ENCODE measurements at regions not wholly inside any gene's neighbourhood (a gene's known extent, or its start where the extent isn't known, plus 50 kb on each side); places are given as distances from the start of the nearest gene placed in this dataset.
"Not testable (repeated sequence)": the region's sequence is repeated elsewhere in the genome, so short reads cannot be mapped to it uniquely, and the experiment has no call there.

DNA sequence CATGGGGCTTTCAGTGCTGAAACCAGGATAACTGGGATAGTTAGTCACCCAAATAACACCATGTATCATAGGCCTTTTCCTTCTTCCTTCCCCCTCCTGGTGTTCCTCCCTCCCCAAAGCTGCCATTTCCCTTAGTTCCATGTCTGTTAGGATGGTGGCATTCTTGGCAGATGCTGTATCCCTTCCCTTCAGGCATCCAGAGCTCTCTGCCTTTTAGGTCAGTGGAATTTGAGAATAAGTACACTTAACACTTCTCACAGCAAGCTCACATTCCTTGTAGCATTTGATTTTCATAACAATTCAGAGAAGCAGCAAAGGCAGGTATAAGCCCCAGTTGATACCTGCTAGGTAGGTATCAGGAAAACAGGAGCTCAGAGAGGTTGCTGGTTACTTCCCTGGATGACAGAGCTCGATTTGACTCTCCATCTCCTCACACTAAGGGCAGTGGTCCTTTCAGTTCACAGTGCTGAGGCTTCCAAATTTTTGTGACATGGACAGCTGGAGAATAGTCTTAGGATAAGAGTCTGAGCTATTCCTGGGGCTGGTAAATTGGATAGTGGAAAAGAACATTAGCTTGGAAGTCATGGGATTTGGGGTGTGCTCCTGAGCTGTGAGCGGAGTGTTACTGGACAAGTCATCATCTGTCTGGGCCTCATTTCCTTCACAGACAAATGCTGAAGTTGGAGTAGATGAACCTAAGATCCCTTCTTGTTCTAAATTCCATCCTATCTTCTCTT is 108.7 kb upstream of the RHOBTB1 start:
- H3K27me3 Mint-ChIP-seq: no peaks in the 10 kb centered on the region
- intact Hi-C loops (cut with micrococcal nuclease): no loop called here
- H3K4me1 Mint-ChIP-seq (ENCODE audit: low read depth): no peaks in the 10 kb centered on the region
- H3K36me3 Mint-ChIP-seq (ENCODE audit: low read depth): no peaks in the 10 kb centered on the region
- no peak overlapping the region for H3K4me3 Mint-ChIP-seq
- no peaks in the 10 kb centered on the region for H3K9me3 Mint-ChIP-seq
- no peak overlapping the region for H3K27ac Mint-ChIP-seq

GRCh38 chr10:61051344-61051743 is 107.4 kb upstream of the RHOBTB1 start:
- Mint-ChIP-seq H3K27me3 (no peaks in the 10 kb centered on the region), H3K4me1 (ENCODE audit: low read depth) (no peaks in the 10 kb centered on the region), H3K9me3 (no peaks in the 10 kb centered on the region), H3K36me3 (ENCODE audit: low read depth) (no peaks in the 10 kb centered on the region), H3K4me3 (no peak overlapping the region), H3K27ac (no peak overlapping the region)
- intact Hi-C loops (cut with micrococcal nuclease): no loop called here

- no peaks in the 10 kb centered on the region for H3K9me3 Mint-ChIP-seq
- no peaks in the 10 kb centered on the region for H3K4me1 Mint-ChIP-seq (ENCODE audit: low read depth)
- H3K4me3 Mint-ChIP-seq: no peak overlapping the region
- no peaks in the 10 kb centered on the region for H3K36me3 Mint-ChIP-seq (ENCODE audit: low read depth)
- no peak overlapping the region for H3K27ac Mint-ChIP-seq
- H3K27me3 Mint-ChIP-seq: no peaks in the 10 kb centered on the region
- intact Hi-C loops (cut with micrococcal nuclease): no loop called here
Observed at GRCh38 chr10:61050120-61050745, 106.2 kb upstream of the RHOBTB1 start.

GRCh38 chr10:61049386-61049785 is 105.4 kb upstream of the RHOBTB1 start:
- H3K4me1 Mint-ChIP-seq (ENCODE audit: low read depth): no peaks in the 10 kb centered on the region
- no peaks in the 10 kb centered on the region for H3K27me3 Mint-ChIP-seq
- intact Hi-C loops (cut with micrococcal nuclease): no loop called here
- no peaks in the 10 kb centered on the region for H3K36me3 Mint-ChIP-seq (ENCODE audit: low read depth)
- no peak overlapping the region for H3K4me3 Mint-ChIP-seq
- no peak overlapping the region for H3K27ac Mint-ChIP-seq
- H3K9me3 Mint-ChIP-seq: no peaks in the 10 kb centered on the region

- Mint-ChIP-seq H3K4me1 (ENCODE audit: low read depth) (no peaks in the 10 kb centered on the region), H3K36me3 (ENCODE audit: low read depth) (no peaks in the 10 kb centered on the region), H3K27me3 (no peaks in the 10 kb centered on the region), H3K4me3 (no peak overlapping the region), H3K9me3 (no peaks in the 10 kb centered on the region), H3K27ac (no peak overlapping the region)
- intact Hi-C loops (cut with micrococcal nuclease): no loop called here
Observed at GRCh38 chr10:61047788-61048560, 104.0 kb upstream of the RHOBTB1 start.

GRCh38 chr10:61047081-61047480 is 103.1 kb upstream of the RHOBTB1 start:
- Mint-ChIP-seq H3K4me1 (ENCODE audit: low read depth) (no peaks in the 10 kb centered on the region), H3K27ac (no peak overlapping the region), H3K4me3 (no peak overlapping the region), H3K9me3 (no peaks in the 10 kb centered on the region), H3K36me3 (ENCODE audit: low read depth) (no peaks in the 10 kb centered on the region), H3K27me3 (no peaks in the 10 kb centered on the region)
- intact Hi-C loops (cut with micrococcal nuclease): no loop called here

DNA sequence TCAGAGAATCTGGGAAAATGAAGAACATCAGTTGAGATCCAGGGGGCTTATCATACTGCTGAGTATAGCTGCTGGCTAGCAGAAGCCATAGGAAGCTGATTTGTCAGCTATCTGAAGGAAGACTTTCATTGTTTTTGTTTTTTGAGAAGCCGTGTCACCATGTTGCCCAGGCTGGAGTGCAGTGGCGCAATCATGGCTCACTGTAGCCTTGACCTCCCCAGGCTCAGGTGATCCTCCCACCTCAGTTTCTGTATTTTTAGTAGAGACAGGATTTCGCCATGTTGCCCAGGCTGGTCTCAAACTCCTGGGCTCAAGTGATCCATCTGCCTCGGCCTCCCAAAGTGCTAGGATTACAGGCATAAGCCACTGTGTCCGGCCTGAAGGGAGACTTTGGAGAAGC is 101.5 kb upstream of the RHOBTB1 start:
- intact Hi-C loops (cut with micrococcal nuclease); H3K27me3 Mint-ChIP-seq; H3K36me3 Mint-ChIP-seq (ENCODE audit: low read depth); H3K4me3 Mint-ChIP-seq; H3K9me3 Mint-ChIP-seq; H3K27ac Mint-ChIP-seq; H3K4me1 Mint-ChIP-seq (ENCODE audit: low read depth): not testable (repeated sequence)

GRCh38 chr10:61042533-61042932 is 98.5 kb upstream of the RHOBTB1 start:
- Mint-ChIP-seq H3K27me3 (no peaks in the 10 kb centered on the region), H3K4me3 (no peak overlapping the region), H3K36me3 (ENCODE audit: low read depth) (no peaks in the 10 kb centered on the region), H3K27ac (no peak overlapping the region), H3K9me3 (peaks cover 10% of the 10 kb centered on the region), H3K4me1 (ENCODE audit: low read depth) (no peaks in the 10 kb centered on the region)
- intact Hi-C loops (cut with micrococcal nuclease): no loop called here

DNA sequence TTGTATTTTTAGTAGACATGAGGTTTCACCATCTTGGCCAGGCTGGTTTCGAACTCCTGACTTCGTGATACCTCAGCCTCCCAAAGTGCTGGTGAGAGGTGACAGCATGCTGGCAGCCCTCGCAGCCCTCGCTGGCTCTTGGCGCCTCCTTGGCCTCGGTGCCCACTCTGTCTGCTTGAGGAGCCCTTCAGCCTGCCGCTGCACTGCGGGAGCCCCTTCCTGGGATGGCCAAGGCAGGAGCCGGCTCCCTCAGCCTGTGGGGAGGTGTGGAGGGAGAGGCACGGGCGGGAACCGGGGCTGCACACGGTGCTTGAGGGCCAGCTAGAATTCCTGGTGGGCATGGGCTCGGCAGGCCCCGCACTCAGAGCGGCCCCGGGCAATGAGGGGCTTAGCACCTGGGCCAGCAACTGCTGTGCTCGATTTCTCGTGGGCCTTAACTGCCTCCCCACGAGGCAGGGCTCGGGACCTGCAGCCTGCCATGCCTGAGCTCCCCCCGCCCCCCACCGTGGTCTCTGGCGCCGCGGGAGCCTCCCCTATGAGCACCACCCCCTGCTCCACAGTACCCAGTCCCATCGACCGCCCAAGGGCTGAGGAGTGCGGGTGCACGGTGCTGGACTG is 96.5 kb upstream of the RHOBTB1 start:
- no peaks in the 10 kb centered on the region for H3K27me3 Mint-ChIP-seq
- no peak overlapping the region for H3K27ac Mint-ChIP-seq
- H3K4me1 Mint-ChIP-seq (ENCODE audit: low read depth): no peaks in the 10 kb centered on the region
- intact Hi-C loops (cut with micrococcal nuclease): no loop called here
- peaks cover 10% of the 10 kb centered on the region for H3K9me3 Mint-ChIP-seq
- no peak overlapping the region for H3K4me3 Mint-ChIP-seq
- no peaks in the 10 kb centered on the region for H3K36me3 Mint-ChIP-seq (ENCODE audit: low read depth)

GRCh38 chr10:61039868-61040267 is 95.9 kb upstream of the RHOBTB1 start:
- no peaks in the 10 kb centered on the region for H3K36me3 Mint-ChIP-seq (ENCODE audit: low read depth)
- peaks cover 12% of the 10 kb centered on the region for H3K9me3 Mint-ChIP-seq
- no peak overlapping the region for H3K4me3 Mint-ChIP-seq
- H3K27me3 Mint-ChIP-seq: no peaks in the 10 kb centered on the region
- no peak overlapping the region for H3K27ac Mint-ChIP-seq
- H3K4me1 Mint-ChIP-seq (ENCODE audit: low read depth): no peaks in the 10 kb centered on the region
- intact Hi-C loops (cut with micrococcal nuclease): no loop called here

- H3K27ac Mint-ChIP-seq; H3K4me3 Mint-ChIP-seq; H3K27me3 Mint-ChIP-seq; intact Hi-C loops (cut with micrococcal nuclease); H3K4me1 Mint-ChIP-seq (ENCODE audit: low read depth); H3K36me3 Mint-ChIP-seq (ENCODE audit: low read depth): not testable (repeated sequence)
- peaks cover 27% of the 10 kb centered on the region for H3K9me3 Mint-ChIP-seq
Observed at GRCh38 chr10:61037261-61037830, 93.4 kb upstream of the RHOBTB1 start.

GRCh38 chr10:61036148-61036547 is 92.2 kb upstream of the RHOBTB1 start:
- H3K4me3 Mint-ChIP-seq; H3K27ac Mint-ChIP-seq; H3K27me3 Mint-ChIP-seq; intact Hi-C loops (cut with micrococcal nuclease); H3K36me3 Mint-ChIP-seq (ENCODE audit: low read depth); H3K4me1 Mint-ChIP-seq (ENCODE audit: low read depth): not testable (repeated sequence)
- H3K9me3 Mint-ChIP-seq: peaks cover 27% of the 10 kb centered on the region

DNA sequence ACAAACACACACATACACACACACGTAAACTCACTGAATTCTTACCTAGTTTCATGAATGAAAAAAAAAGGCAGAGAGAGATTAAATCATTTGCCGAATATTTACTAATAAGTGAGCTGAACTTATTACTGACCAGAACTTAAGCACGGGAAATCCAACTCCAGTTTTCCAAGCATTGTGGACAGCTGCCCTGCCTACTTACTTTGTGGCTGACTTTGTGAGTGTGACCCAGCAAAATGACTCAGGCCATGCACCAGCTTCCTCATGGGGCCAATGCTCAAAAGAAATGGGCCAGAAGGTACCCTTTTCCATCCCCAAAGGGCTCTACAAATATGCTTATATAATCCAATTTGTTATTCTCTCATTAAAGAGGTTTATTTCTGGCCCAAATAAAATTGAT is 87.4 kb upstream of the RHOBTB1 start:
- no peak overlapping the region for H3K4me3 Mint-ChIP-seq
- no peaks in the 10 kb centered on the region for H3K36me3 Mint-ChIP-seq (ENCODE audit: low read depth)
- no peaks in the 10 kb centered on the region for H3K27me3 Mint-ChIP-seq
- no peaks in the 10 kb centered on the region for H3K4me1 Mint-ChIP-seq (ENCODE audit: low read depth)
- intact Hi-C loops (cut with micrococcal nuclease): no loop called here
- no peak overlapping the region for H3K27ac Mint-ChIP-seq
- H3K9me3 Mint-ChIP-seq: peaks cover 17% of the 10 kb centered on the region

- H3K27ac Mint-ChIP-seq: no peak overlapping the region
Observed at GRCh38 chr10:61029411-61029810, 85.4 kb upstream of the RHOBTB1 start.

More at GRCh38 chr10:61029411-61029810, 85.4 kb upstream of the RHOBTB1 start:
- H3K4me1 Mint-ChIP-seq (ENCODE audit: low read depth): no peaks in the 10 kb centered on the region
- H3K4me3 Mint-ChIP-seq: no peak overlapping the region
- no peaks in the 10 kb centered on the region for H3K36me3 Mint-ChIP-seq (ENCODE audit: low read depth)
- H3K9me3 Mint-ChIP-seq: peaks cover 10% of the 10 kb centered on the region
- no peaks in the 10 kb centered on the region for H3K27me3 Mint-ChIP-seq
- intact Hi-C loops (cut with micrococcal nuclease): no loop called here

Data from dendritic cell treated with granulocyte-macrophage colony-stimulating factor and Interleukin-4, amounts not matched to agents 40 ng/mL and 50 ng/mL, for 4 days (primary cell).